K562 (cell line): ENCODE measurements at regions not wholly inside any gene's neighbourhood (a gene's known extent, or its start where the extent isn't known, plus 50 kb on each side); places are given as distances from the start of the nearest gene placed in this dataset.

Experiments
- ATAC-seq: fragments of 200-7000 bp; cut with Tn5 transposase; 3 replicates; pipeline ENCODE4 v1.9.1; 2020; ENCODE audit warnings: moderate library complexity
- BruUV-seq: library from RNA; stranded (reverse); fragments of 400-500 nt; replicated peaks from 2 replicates; lab custom pipeline; 2021; lab: Mats Ljungman, UMichigan
- CTCF ChIA-PET: fragments of 300-600 bp; formaldehyde crosslinking; extraction: SDS; loops from one replicate; lab custom pipeline; 2021; ENCODE audit warnings: low intra/inter-chr PET ratio; lab: Yijun Ruan, JAX
- POLR2A ChIA-PET: fragments of 300-600, 350-650 bp; sonication (Branson Sonifier 250); formaldehyde crosslinking; extraction: SDS; loops from one replicate; lab custom pipeline; 2021; ENCODE audit warnings: antibody characterized with exemption, inconsistent platforms; lab: Yijun Ruan, JAX
- DNase-seq, 4 experiments: peaks; one replicate each; pipeline versions ENCODE4 v3.0.0 to v3.0.0-alpha.2; 2011 to 2018; ENCODE audit warnings: low spot score in 3 of 4, mixed read lengths in 3 of 4; ENCODE audit errors: extremely low read depth in 1 of 4
- FAIRE-seq: peaks from 2 replicates; lab custom pipeline; 2011; peaks lifted over from hg19 to GRCh38; lab: Jason Lieb, UNC
- H2AFZ ChIP-seq: 2 replicates; pipeline ENCODE4 v1.6.0; 2011; ENCODE audit warnings: low read depth, low read length, control low read depth, inconsistent platforms
- H3K27ac ChIP-seq: fragments of 200-600 bp; 3 replicates; pipeline ENCODE4 v1.8.0; 2011; ENCODE audit warnings: low read depth, mild to moderate bottlenecking, control low read depth, inconsistent platforms, low read length, moderate library complexity, mixed read lengths; ENCODE audit errors: extremely low read depth
- H3K27me3 ChIP-seq, 2 experiments: fragments of 300-600 bp in 1 of 2; 2 replicates in 1 of 2; 3 replicates in 1 of 2; pipeline versions ENCODE4 v1.6.0 to v1.8.0; 2011; ENCODE audit warnings: inconsistent platforms in 2 of 2, low read length in 2 of 2, mild to moderate bottlenecking in 1 of 2, mixed read lengths in 1 of 2, moderate library complexity in 1 of 2; ENCODE audit not compliant: control insufficient read depth in 2 of 2, insufficient read depth in 2 of 2
- H3K36me3 ChIP-seq: fragments of 300-600 bp; 3 replicates; pipeline ENCODE4 v1.8.0; 2011; ENCODE audit warnings: mild to moderate bottlenecking, low read length, inconsistent platforms; ENCODE audit not compliant: control insufficient read depth, insufficient read depth
- H3K4me1 ChIP-seq, 2 experiments: fragments of 200-600 bp in 1 of 2; replicated peaks in 1 of 2; 2 replicates in 1 of 2; 3 replicates in 1 of 2; pipeline versions ENCODE4 v1.5.1 to v1.8.0; 2011; ENCODE audit warnings: inconsistent platforms in 2 of 2, low read length in 2 of 2, mild to moderate bottlenecking in 1 of 2, mixed read lengths in 1 of 2, moderate library complexity in 1 of 2; ENCODE audit not compliant: control insufficient read depth in 2 of 2, insufficient read depth in 2 of 2
- H3K4me2 ChIP-seq: 2 replicates; pipeline ENCODE4 v1.6.1; 2011; ENCODE audit warnings: low read length, control low read depth, inconsistent platforms, mixed read lengths; ENCODE audit not compliant: insufficient read depth
- H3K4me3 ChIP-seq: fragments of 200-600 bp; sonication (generic), shearing (Covaris generic); 2 replicates; pipeline ENCODE4 v1.5.1; 2016; ENCODE audit warnings: control low read depth, inconsistent platforms
- H3K79me2 ChIP-seq: fragments of 200-600 bp; 3 replicates; pipeline ENCODE4 v1.8.0; 2011; ENCODE audit warnings: low read length, inconsistent platforms; ENCODE audit not compliant: control insufficient read depth, insufficient read depth
- H3K9ac ChIP-seq, 2 experiments: 2 replicates each; pipeline versions ENCODE4 v1.6.0 to v1.6.1; 2011; ENCODE audit warnings: low read depth in 2 of 2, low read length in 2 of 2, control low read depth in 1 of 2, inconsistent platforms in 1 of 2, mild to moderate bottlenecking in 1 of 2, mixed read lengths in 1 of 2; ENCODE audit not compliant: insufficient read depth in 1 of 2
- H3K9me1 ChIP-seq: one replicate; pipeline ENCODE4 v1.6.0; 2011; ENCODE audit warnings: inconsistent platforms, mild to moderate bottlenecking, low read length, moderate library complexity; ENCODE audit not compliant: control insufficient read depth, insufficient read depth
- H3K9me3 ChIP-seq: replicated peaks from 2 replicates; pipeline ENCODE4 v1.5.1; 2011; ENCODE audit warnings: low read depth, low read length, inconsistent platforms; ENCODE audit not compliant: control insufficient read depth, insufficient read depth
- H4K20me1 ChIP-seq: replicated peaks from 2 replicates; pipeline ENCODE4 v1.6.1; 2011; ENCODE audit warnings: low read length, inconsistent platforms, mixed read lengths; ENCODE audit not compliant: control insufficient read depth, insufficient read depth
- MAFG ChIP-seq: fragments of 450-650 bp; conservative IDR thresholded peaks from 2 replicates; pipeline ENCODE4 v1.6.1; 2016; ENCODE audit warnings: missing genetic modification characterization, missing compliant biosample characterization
- WGBS: fragments of 100-300 bp; shearing (Covaris generic); methylation state at CpG from one replicate; pipeline ENCODE4 v1.1.6; 2016; ENCODE audit warnings: low coverage, mixed read lengths; ENCODE audit not compliant: insufficient coverage; ENCODE audit errors: missing lambda C conversion rate; 5-methylcytosine and 5-hydroxymethylcytosine counted together
- in situ Hi-C: fragments of 300-500 bp; cut with MboI; formaldehyde crosslinking; loops from 4 replicates; pipeline ENCODE4 v1.15.0; 2018; ENCODE audit warnings: inconsistent platforms, mixed read lengths
- intact Hi-C: fragments of 100-400 bp; cut with micrococcal nuclease; formaldehyde crosslinking; loops from 2 replicates; pipeline ENCODE4 v1.14.2; 2022
- TF ChIP-seq, protein P1 (sequence below): fragments of 250-450 bp; sonication (Bioruptor Pico); IDR thresholded peaks from 2 replicates; pipeline ENCODE4 v1.4.0; 2020; ENCODE audit warnings: mild to moderate bottlenecking, moderate library complexity

DNA sequence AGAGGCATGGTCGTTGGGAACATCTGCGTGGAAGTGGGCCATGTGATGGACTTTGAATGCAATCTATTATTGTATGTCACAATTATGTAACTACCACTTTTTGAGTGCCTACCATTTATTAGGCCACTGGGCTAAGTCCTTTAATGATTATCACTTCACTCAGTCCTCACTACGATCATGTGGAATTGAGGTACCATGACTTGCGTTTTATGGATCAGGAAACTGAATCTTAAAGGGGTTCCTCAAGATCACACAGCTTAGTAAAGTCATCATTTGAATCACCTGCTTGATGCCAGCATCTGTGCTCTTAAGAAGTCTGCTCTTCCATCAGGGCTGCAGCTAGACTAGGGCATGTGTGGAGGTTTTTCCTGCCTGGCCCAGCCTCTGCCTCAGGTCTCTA lies 136.7 kb downstream of the DAD1 start:
- intact Hi-C loops (no loop called here), in situ Hi-C loops (no loop called here)
- Histone ChIP-seq H4K20me1 (no peaks in the 10 kb centered on the region), H3K27me3 (no peaks in the 10 kb centered on the region; a peak in 1 of 5 replicates), H2AFZ (no peak overlapping the region), H3K4me3 (no peak overlapping the region), H3K4me1 (no peaks in the 10 kb centered on the region; a peak in 1 of 5 replicates), H3K4me2 (no peak overlapping the region), H3K27ac (no peak overlapping the region), H3K79me2 (no peaks in the 10 kb centered on the region), H3K9ac (no peak overlapping the region), H3K36me3 (no peaks in the 10 kb centered on the region), H3K9me1 (no peaks in the 10 kb centered on the region), H3K9me3 (no peaks in the 10 kb centered on the region)
- DNase-seq: no peak
- ChIA-PET POLR2A (no interaction called here), CTCF (no interaction called here)
- peak; percentile 55; the same call in 1 of the 2 replicates for TF ChIP-seq MAFG (tag)
- TF ChIP-seq, protein P1, sequence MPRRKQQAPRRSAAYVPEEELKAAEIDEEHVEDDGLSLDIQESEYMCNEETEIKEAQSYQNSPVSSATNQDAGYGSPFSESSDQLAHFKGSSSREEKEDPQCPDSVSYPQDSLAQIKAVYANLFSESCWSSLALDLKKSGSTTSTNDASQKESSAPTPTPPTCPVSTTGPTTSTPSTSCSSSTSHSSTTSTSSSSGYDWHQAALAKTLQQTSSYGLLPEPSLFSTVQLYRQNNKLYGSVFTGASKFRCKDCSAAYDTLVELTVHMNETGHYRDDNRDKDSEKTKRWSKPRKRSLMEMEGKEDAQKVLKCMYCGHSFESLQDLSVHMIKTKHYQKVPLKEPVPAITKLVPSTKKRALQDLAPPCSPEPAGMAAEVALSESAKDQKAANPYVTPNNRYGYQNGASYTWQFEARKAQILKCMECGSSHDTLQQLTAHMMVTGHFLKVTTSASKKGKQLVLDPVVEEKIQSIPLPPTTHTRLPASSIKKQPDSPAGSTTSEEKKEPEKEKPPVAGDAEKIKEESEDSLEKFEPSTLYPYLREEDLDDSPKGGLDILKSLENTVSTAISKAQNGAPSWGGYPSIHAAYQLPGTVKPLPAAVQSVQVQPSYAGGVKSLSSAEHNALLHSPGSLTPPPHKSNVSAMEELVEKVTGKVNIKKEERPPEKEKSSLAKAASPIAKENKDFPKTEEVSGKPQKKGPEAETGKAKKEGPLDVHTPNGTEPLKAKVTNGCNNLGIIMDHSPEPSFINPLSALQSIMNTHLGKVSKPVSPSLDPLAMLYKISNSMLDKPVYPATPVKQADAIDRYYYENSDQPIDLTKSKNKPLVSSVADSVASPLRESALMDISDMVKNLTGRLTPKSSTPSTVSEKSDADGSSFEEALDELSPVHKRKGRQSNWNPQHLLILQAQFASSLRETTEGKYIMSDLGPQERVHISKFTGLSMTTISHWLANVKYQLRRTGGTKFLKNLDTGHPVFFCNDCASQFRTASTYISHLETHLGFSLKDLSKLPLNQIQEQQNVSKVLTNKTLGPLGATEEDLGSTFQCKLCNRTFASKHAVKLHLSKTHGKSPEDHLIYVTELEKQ (CRISPR knock-in tag): no peak
- no peak for FAIRE-seq
- 34% methylated on average over 4 of the region's 4 CpGs for WGBS
- no peak for ATAC-seq
- BruUV-seq: no TSS peak
